Activated CD8-positive, alpha-beta memory T cell treated with anti-CD3 and anti-CD28 coated beads, Interleukin-2, amount 50 U/mL, for 24 hours (primary cell): ENCODE measurements at regions not wholly inside any gene's neighbourhood (a gene's known extent, or its start where the extent isn't known, plus 50 kb on each side); places are given as distances from the start of the nearest gene placed in this dataset.

Source experiments
- DNase-seq: peaks from one replicate; pipeline ENCODE4 v3.0.0-alpha.2; 2020; ENCODE audit errors: extremely low read depth

- DNase-seq: no peak
These were observed 146.9 kb downstream of the PHETA1 start for GRCh38 chr12:111222027-111222414.

GRCh38 chr12:111221062-111222026, 147.6 kb downstream of the PHETA1 start:
- no peak for DNase-seq

GRCh38 chr12:111220363-111220762, 148.5 kb downstream of the PHETA1 start:
- DNase-seq: no peak

- no peak for DNase-seq
These were observed 149.5 kb downstream of the PHETA1 start for GRCh38 chr12:111219440-111219839.

- no peak for DNase-seq
These were observed 150.4 kb downstream of the PHETA1 start for GRCh38 chr12:111218499-111218898.

- DNase-seq: no peak
These were observed 152.3 kb downstream of the PHETA1 start for GRCh38 chr12:111216387-111217159.

- DNase-seq: no peak
These were observed 153.0 kb downstream of the PHETA1 start for GRCh38 chr12:111215881-111216280.

GRCh38 chr12:111214401-111214800, 154.5 kb downstream of the PHETA1 start:
- no peak for DNase-seq

GRCh38 chr12:111213561-111213960, 155.3 kb downstream of the PHETA1 start:
- no peak for DNase-seq

GRCh38 chr12:111212814-111213456, 156.0 kb downstream of the PHETA1 start:
- no peak for DNase-seq

GRCh38 chr12:111211910-111212757, 156.8 kb downstream of the PHETA1 start:
- DNase-seq: no peak

- no peak for DNase-seq
These were observed 159.1 kb downstream of the PHETA1 start for GRCh38 chr12:111209811-111210210.

GRCh38 chr12:111207761-111208160, 161.1 kb downstream of the PHETA1 start:
- DNase-seq: no peak

- DNase-seq: no peak
These were observed 164.1 kb downstream of the PHETA1 start for GRCh38 chr12:111204788-111205241.

- DNase-seq: no peak
These were observed 164.9 kb downstream of the PHETA1 start for GRCh38 chr12:111203969-111204368.

GRCh38 chr12:111203446-111203845, 165.4 kb downstream of the PHETA1 start:
- no peak for DNase-seq

- DNase-seq: no peak
These were observed 166.5 kb downstream of the PHETA1 start for GRCh38 chr12:111202237-111202915.

GRCh38 chr12:111201495-111202236, 167.2 kb downstream of the PHETA1 start:
- DNase-seq: no peak

- DNase-seq: no peak
These were observed 167.9 kb downstream of the PHETA1 start for GRCh38 chr12:111201036-111201435.

- DNase-seq: no peak
These were observed 171.4 kb downstream of the PHETA1 start for GRCh38 chr12:111197376-111197944.
